Uterus (tissue), 3 donors: ENCODE measurements at regions not wholly inside any gene's neighbourhood (a gene's known extent, or its start where the extent isn't known, plus 50 kb on each side); places are given as distances from the start of the nearest gene placed in this dataset.
A peak's percentile ranks its signal among the peaks of the same experiment; 100 is the strongest.

Experiments used
- DNase-seq, 2 donors: peaks; one replicate each; pipeline ENCODE4 v3.0.0-alpha.2; 2019 to 2020
- H3K27ac ChIP-seq, 2 donors: fragments of 200-600 bp; sonication (generic); 1 replicate in 1 of 2; 2 replicates in 1 of 2; pipeline ENCODE4 v1.5.1; 2016 to 2018
- H3K27me3 ChIP-seq, 2 donors: fragments of 200-600 bp; sonication (generic); one replicate each; pipeline ENCODE4 v1.5.1; 2018 to 2019; ENCODE audit warnings: control low read depth in 1 of 2
- H3K36me3 ChIP-seq, 2 donors: fragments of 200-600 bp; sonication (generic); one replicate each; pipeline ENCODE4 v1.5.1; 2019; ENCODE audit warnings: control low read depth in 1 of 2
- H3K4me1 ChIP-seq, 2 donors: fragments of 200-600 bp; sonication (generic); one replicate each; pipeline ENCODE4 v1.5.1; 2018 to 2019; ENCODE audit warnings: control low read depth in 1 of 2
- H3K4me3 ChIP-seq, 2 donors: fragments of 200-600 bp; sonication (generic); 1 replicate in 1 of 2; 2 replicates in 1 of 2; pipeline ENCODE4 v1.5.1; 2018 to 2019; ENCODE audit warnings: mild to moderate bottlenecking in 1 of 2
- H3K9me3 ChIP-seq, 2 donors: fragments of 200-600 bp; sonication (generic); one replicate each; pipeline ENCODE4 v1.5.1; 2019; ENCODE audit warnings: control low read depth in 1 of 2
- POLR2A ChIP-seq, 2 donors: fragments of 450-650 bp; IDR thresholded peaks; one replicate each; pipeline ENCODE4 v1.6.1; 2016; ENCODE audit warnings: antibody characterized with exemption in 2 of 2, mild to moderate bottlenecking in 1 of 2, moderate library complexity in 1 of 2
- intact Hi-C: fragments of 100-400 bp; cut with DNase I; formaldehyde crosslinking; loops from one replicate; pipeline ENCODE4 v1.15.1; 2023; ENCODE audit warnings: low total_unique reads
- TF ChIP-seq, protein P1 (sequence below), 4 experiments: fragments of 200-600 bp in 2 of 4; fragments of 450-650 bp in 2 of 4; sonication (generic) in 2 of 4; IDR thresholded peaks; one replicate each; pipeline ENCODE4 v1.5.1; 2016 to 2019; ENCODE audit warnings: antibody characterized with exemption in 4 of 4, mild to moderate bottlenecking in 2 of 4, moderate library complexity in 1 of 4
- donor health status: DM: yes; HTN: yes; CAD: no.

DNA sequence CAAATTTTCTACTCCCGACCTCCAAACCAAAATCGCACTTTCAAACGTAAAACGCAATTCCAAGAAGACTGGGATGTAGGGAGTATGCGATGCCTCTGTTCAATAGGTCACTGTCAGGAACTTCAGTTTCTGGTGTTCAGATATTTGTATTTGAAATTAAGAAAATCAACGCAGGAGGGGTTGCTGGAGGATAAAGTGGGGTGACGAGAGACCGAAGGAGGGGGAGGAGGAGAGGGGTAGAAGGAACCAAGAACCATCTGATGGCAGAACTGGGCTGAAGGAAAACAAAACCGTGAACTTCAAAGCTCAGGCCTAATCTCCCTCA is 293.8 kb upstream of the NFE2L3 start:
- Histone ChIP-seq H3K9me3 (no peaks in the 10 kb centered on the region), H3K27ac (peak overlapping the region in 1 of 2 donors; percentile 86), H3K4me1 (peaks cover 0 to 7% of the 10 kb centered on the region in 2 donors), H3K4me3 (no peak overlapping the region), H3K27me3 (peaks cover 3 to 11% of the 10 kb centered on the region in 2 donors), H3K36me3 (no peaks in the 10 kb centered on the region)
- intact Hi-C loops, result loop anchor here (5.0 to 10.0 kb wide), 3 partner anchors 293 to 1324 kb away; partner anchors contain the start of gene HOXA9
- TF ChIP-seq POLR2A (IDR thresholded peaks at IDR 0.05), result no peak
- TF ChIP-seq, protein P1, sequence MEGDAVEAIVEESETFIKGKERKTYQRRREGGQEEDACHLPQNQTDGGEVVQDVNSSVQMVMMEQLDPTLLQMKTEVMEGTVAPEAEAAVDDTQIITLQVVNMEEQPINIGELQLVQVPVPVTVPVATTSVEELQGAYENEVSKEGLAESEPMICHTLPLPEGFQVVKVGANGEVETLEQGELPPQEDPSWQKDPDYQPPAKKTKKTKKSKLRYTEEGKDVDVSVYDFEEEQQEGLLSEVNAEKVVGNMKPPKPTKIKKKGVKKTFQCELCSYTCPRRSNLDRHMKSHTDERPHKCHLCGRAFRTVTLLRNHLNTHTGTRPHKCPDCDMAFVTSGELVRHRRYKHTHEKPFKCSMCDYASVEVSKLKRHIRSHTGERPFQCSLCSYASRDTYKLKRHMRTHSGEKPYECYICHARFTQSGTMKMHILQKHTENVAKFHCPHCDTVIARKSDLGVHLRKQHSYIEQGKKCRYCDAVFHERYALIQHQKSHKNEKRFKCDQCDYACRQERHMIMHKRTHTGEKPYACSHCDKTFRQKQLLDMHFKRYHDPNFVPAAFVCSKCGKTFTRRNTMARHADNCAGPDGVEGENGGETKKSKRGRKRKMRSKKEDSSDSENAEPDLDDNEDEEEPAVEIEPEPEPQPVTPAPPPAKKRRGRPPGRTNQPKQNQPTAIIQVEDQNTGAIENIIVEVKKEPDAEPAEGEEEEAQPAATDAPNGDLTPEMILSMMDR (IDR thresholded peaks at IDR 0.05), result no peak
- DNase-seq, result no peak

DNA sequence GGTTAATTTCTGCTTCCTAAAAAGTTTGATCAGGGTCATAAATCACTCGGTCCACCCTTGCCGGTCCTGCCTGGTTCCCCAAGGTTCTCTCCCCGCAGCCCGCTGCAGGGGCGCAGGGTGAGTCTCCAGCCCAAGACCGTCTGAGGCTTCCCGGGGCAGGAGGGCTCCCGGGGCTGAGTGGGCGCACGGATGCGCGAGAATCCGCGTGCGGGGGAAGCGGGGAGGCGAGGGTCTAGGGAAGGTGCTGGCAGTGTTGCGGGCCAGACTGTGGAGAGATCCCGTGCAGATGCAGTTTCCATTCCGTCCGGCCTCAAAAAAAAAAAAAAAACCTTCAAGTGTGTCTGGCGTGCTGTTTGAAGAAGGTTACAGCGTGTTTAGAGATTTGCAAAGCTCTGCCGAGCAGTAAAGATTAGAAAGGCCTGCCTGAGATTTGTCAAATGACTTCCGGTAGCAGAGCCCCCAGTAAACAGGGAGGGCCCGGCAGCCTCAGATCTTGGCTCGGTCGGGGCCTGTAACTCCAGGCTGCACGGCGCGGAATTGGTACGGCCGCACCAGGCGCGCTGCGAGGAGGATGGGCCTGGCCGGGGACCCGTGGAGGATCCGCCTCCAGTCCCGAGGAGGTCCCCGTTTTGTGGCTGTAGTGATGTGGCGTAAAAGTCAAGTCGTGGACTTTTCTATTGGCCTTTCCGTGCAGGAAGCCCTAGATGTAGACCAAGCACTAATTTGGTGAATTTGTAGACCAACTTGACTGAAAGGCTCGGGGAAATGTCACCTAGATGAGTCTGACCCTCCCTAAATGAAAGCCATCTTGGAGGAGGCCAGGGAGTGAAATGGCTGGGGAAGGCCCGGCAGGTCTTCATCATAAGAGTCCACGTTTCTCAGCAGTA is 293.2 kb upstream of the NFE2L3 start:
- DNase-seq, result no peak
- Histone ChIP-seq H3K36me3 (no peaks in the 10 kb centered on the region), H3K4me3 (no peak overlapping the region), H3K4me1 (peaks cover 0 to under 1% of the 10 kb centered on the region in 2 donors), H3K27ac (no peak overlapping the region), H3K27me3 (peaks cover 9 to 15% of the 10 kb centered on the region in 2 donors), H3K9me3 (no peaks in the 10 kb centered on the region)
- TF ChIP-seq, protein P1 (IDR thresholded peaks at IDR 0.05), result no peak
- TF ChIP-seq POLR2A (IDR thresholded peaks at IDR 0.05), result no peak
- intact Hi-C loops, result loop anchor here (5.0 to 10.0 kb wide), 3 partner anchors 294 to 1324 kb away; partner anchors contain the start of gene HOXA9

DNA sequence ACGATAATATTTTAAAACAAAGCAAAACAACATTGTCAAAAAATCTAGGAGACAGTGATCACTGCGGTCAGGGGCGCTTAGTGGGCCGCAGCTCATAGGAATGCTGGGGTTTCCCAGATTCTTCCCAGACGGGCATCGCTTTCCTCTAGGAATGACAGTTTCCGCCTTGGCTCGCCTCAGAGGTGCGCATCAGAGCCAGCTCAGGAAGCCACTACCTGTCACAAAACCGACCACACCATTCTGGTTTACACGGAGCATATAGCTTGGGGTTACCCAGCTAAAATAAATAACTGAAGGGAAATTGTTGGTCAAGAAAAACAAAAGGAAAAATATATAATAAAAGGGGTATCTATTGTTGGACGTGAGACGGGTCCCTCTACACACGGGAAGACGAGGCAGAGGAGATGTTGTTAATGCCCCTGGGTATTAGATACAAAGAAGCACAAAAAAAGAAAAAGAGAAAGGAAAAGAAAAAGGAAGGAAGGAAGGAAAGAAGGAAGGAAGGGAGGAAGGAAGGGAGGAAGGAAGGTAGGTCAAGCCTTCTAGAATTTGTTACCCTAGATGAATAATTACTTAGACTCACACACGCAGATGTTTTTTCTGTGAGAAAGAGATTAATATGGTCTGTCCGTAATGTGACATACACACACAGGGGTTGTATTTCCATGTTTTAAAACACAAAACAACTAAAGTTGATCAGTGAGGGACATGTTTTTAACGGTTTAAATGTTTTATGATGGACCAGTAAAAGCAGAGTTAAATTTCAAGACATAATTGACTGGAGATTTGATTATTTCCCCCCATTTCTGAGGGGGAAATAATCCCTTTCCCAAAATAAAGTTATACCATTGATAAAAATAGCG is 292.4 kb upstream of the NFE2L3 start:
- no peaks in the 10 kb centered on the region for H3K36me3 ChIP-seq
- H3K4me1 ChIP-seq, result no peaks in the 10 kb centered on the region
- H3K27ac ChIP-seq, result no peak overlapping the region
- no peak overlapping the region for H3K4me3 ChIP-seq
- TF ChIP-seq POLR2A (IDR thresholded peaks at IDR 0.05), result no peak
- TF ChIP-seq, protein P1 (IDR thresholded peaks at IDR 0.05), result no peak
- H3K9me3 ChIP-seq, result no peaks in the 10 kb centered on the region
- intact Hi-C loops, result loop anchor here (5.0 to 10.0 kb wide), 3 partner anchors 295 to 1323 kb away; partner anchors contain the start of gene HOXA9
- DNase-seq, result no peak
- H3K27me3 ChIP-seq, result peaks cover 18 to 21% of the 10 kb centered on the region in 2 donors

DNA sequence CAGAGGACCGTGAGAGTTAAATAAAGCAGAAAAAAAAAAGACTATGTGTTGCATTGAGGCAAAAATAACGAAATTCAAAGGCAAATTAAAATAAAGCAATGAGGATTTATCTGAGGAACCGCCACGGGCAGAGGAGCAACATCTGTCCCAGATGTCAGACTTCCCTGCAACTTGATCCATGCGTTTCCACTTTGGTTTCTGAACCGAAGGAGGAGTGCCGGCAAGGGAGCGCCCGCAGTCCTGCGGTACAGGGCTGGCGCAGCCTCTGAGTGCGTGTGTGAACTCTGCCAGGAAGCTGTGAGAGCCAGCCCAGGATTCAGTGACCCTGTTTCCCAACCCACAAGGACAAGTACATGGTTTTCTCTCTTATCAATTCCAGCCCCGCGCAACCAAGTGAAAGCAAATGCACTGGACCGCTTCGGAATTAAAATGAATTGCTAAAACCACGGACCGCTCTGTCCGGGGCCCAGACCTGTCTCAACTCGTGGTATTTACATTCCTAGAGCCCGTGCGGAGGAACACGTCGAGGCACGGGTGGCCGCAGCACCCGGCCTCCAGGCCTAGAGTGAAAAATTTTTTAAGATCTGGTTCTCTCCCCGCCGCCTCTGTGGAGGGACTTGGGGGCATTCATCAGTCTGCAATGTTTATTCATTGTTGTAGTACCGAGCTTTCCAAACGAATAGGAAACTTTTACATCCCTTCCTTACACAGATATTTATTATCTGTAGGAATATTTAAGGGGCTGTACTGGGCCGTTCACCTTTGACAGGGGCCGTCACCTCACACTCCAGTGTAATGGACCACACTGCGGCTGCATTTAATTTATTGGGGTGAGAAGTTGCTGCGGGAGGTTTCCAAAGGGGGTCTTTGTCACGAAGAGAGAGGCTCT is 291.5 kb upstream of the NFE2L3 start:
- Histone ChIP-seq H3K36me3 (no peaks in the 10 kb centered on the region), H3K27me3 (peaks cover 27 to 28% of the 10 kb centered on the region in 2 donors), H3K4me3 (no peak overlapping the region), H3K27ac (no peak overlapping the region), H3K4me1 (no peaks in the 10 kb centered on the region), H3K9me3 (no peaks in the 10 kb centered on the region)
- intact Hi-C loops, result no loop called here
- no peak for TF ChIP-seq POLR2A (IDR thresholded peaks at IDR 0.05)
- TF ChIP-seq, protein P1 (IDR thresholded peaks at IDR 0.05), result no peak
- DNase-seq, result no peak
